Body of pancreas (tissue), 4 donors: ENCODE measurements at regions not wholly inside any gene's neighbourhood (a gene's known extent, or its start where the extent isn't known, plus 50 kb on each side); places are given as distances from the start of the nearest gene placed in this dataset.

ENCODE experiments used
- ATAC-seq: fragments of 150-250 bp; one replicate; pipeline ENCODE4 v1.9.1; 2016
- DNase-seq, 4 donors: peaks; one replicate each; pipeline ENCODE4 v3.0.0-alpha.2; 2019
- H3K27ac ChIP-seq, 4 donors: fragments of 200-600 bp; sonication (generic); 1 replicate in 3 of 4; 2 replicates in 1 of 4; pipeline versions ENCODE4 v1.5.1 to v1.6.1; 2016 to 2019; ENCODE audit warnings: mild to moderate bottlenecking in 1 of 4, mixed read lengths in 1 of 4, moderate library complexity in 1 of 4
- H3K27me3 ChIP-seq, 2 donors: fragments of 200-600 bp; sonication (generic); one replicate each; pipeline ENCODE4 v1.6.0; 2016; ENCODE audit warnings: mild to moderate bottlenecking in 1 of 2
- H3K36me3 ChIP-seq, 2 donors: fragments of 200-600 bp; sonication (generic); replicated peaks in 1 of 2; 2 replicates each; pipeline ENCODE4 v1.5.1; 2016; ENCODE audit warnings: low read depth in 2 of 2; ENCODE audit not compliant: insufficient read depth in 1 of 2
- H3K4me1 ChIP-seq: fragments of 200-600 bp; sonication (generic); one replicate; pipeline ENCODE4 v1.6.0; 2016
- H3K4me3 ChIP-seq, 2 donors: fragments of 200-600 bp; sonication (generic); 1 replicate in 1 of 2; 2 replicates in 1 of 2; pipeline ENCODE4 v1.5.1; 2016 to 2019
- H3K9me3 ChIP-seq, 3 donors: fragments of 200-600 bp; sonication (generic); 1 replicate in 2 of 3; 2 replicates in 1 of 3; pipeline ENCODE4 v1.5.1; 2016
- POLR2A ChIP-seq, 3 donors: fragments of 450-650 bp; IDR thresholded peaks; one replicate each; pipeline ENCODE4 v1.6.1; 2016; ENCODE audit warnings: antibody characterized with exemption in 3 of 3, mild to moderate bottlenecking in 2 of 3
- WGBS, 2 donors: methylation state at CpG; one replicate each; pipeline ENCODE4 v1.1.5; 2017; 5-methylcytosine and 5-hydroxymethylcytosine counted together
- intact Hi-C: fragments of 100-400 bp; cut with DNase I; formaldehyde crosslinking; loops from one replicate; pipeline ENCODE4 v1.15.1; 2023
- TF ChIP-seq, protein P1 (sequence below), 7 experiments: fragments of 450-650 bp in 4 of 7; fragments of 200-600 bp in 3 of 7; sonication (generic) in 3 of 7; IDR thresholded peaks; one replicate each; pipeline ENCODE4 v1.5.1; 2016 to 2019; ENCODE audit warnings: antibody characterized with exemption in 7 of 7

DNA sequence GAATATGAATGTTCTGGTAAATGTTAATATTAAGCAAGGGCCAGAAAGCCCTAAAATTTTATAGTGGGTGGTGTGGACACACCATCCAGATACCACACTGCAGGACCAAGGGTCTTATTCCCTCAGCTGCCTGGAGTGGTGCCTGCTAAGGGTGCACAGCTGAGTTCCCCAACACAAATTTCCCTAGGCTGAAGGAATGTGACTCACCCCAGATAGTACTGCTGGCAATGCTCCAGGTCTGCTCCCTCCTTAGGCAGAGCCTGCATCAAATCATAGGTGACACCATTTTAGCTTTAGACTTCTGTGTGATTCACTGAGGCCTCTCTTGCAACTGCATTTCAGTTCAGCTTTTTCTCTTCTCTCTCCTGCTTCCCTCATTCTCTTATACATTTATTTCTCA lies 321.1 kb downstream of the SATB2 start:
- Histone ChIP-seq H3K4me1 (no peaks in the 10 kb centered on the region), H3K27ac (no peak overlapping the region), H3K4me3 (no peak overlapping the region), H3K9me3 (no peaks in the 10 kb centered on the region), H3K36me3 (no peaks in the 10 kb centered on the region), H3K27me3 (no peaks in the 10 kb centered on the region)
- ATAC-seq, result no peak
- no peak for DNase-seq
- no peak for TF ChIP-seq POLR2A (IDR thresholded peaks at IDR 0.05)
- TF ChIP-seq, protein P1, sequence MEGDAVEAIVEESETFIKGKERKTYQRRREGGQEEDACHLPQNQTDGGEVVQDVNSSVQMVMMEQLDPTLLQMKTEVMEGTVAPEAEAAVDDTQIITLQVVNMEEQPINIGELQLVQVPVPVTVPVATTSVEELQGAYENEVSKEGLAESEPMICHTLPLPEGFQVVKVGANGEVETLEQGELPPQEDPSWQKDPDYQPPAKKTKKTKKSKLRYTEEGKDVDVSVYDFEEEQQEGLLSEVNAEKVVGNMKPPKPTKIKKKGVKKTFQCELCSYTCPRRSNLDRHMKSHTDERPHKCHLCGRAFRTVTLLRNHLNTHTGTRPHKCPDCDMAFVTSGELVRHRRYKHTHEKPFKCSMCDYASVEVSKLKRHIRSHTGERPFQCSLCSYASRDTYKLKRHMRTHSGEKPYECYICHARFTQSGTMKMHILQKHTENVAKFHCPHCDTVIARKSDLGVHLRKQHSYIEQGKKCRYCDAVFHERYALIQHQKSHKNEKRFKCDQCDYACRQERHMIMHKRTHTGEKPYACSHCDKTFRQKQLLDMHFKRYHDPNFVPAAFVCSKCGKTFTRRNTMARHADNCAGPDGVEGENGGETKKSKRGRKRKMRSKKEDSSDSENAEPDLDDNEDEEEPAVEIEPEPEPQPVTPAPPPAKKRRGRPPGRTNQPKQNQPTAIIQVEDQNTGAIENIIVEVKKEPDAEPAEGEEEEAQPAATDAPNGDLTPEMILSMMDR (IDR thresholded peaks at IDR 0.05), result no peak
- intact Hi-C loops, result no loop called here

DNA sequence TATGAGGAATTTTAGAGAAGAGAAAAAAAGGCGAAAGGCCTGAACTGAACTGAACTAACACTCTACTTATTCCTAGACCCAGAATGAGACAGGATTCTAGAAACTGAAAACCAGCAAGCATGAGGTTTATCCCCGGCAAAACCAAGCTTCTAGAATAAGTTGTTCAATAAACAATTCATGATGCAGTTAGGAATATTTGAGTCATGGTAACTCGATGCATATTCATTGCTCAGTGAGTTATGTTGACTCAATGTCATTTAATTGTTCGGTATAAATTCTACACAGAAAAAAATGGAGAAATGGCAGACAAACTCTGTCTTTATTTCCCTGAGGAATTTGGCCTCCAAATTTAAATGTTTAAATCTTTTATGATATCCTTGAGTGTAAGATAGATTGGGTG lies 321.5 kb downstream of the SATB2 start:
- Histone ChIP-seq H3K4me1 (no peaks in the 10 kb centered on the region), H3K27ac (no peak overlapping the region), H3K4me3 (no peak overlapping the region), H3K27me3 (no peaks in the 10 kb centered on the region), H3K9me3 (no peaks in the 10 kb centered on the region), H3K36me3 (no peaks in the 10 kb centered on the region)
- 80 to 87% methylated on average over 4 of the region's 4 CpGs for WGBS, 2 donors
- intact Hi-C loops, result no loop called here
- no peak for ATAC-seq
- no peak for DNase-seq
- TF ChIP-seq, protein P1 (IDR thresholded peaks at IDR 0.05), result no peak
- no peak for TF ChIP-seq POLR2A (IDR thresholded peaks at IDR 0.05)

DNA sequence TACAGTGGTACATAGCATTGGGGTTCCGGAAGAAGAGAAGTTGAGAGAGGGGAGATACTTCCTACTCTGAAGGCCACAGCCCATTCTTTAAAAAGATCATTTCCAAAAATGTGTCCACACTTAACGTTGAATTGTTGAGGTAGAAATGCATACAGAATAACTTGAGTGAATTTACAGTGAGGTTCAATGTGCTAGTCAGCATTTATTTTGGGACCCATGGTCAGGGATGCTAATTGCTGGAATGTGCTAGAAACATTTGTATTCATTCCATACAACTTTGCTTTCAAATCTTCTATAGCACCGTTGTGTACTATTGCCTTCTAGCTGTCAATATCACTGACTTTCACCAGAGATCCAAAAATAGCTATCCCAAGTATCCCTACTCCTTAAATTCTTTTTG lies 325.9 kb downstream of the SATB2 start:
- H3K4me1 ChIP-seq, result no peaks in the 10 kb centered on the region
- WGBS, 2 donors, result 46 to 50% methylated on average over 3 of the region's 3 CpGs
- no peak overlapping the region for H3K27ac ChIP-seq
- ATAC-seq (no peak), DNase-seq (no peak)
- no peaks in the 10 kb centered on the region for H3K27me3 ChIP-seq
- H3K36me3 ChIP-seq, result no peaks in the 10 kb centered on the region
- H3K4me3 ChIP-seq, result no peak overlapping the region
- H3K9me3 ChIP-seq, result no peaks in the 10 kb centered on the region
- no peak for TF ChIP-seq POLR2A (IDR thresholded peaks at IDR 0.05)
- TF ChIP-seq, protein P1 (IDR thresholded peaks at IDR 0.05), result no peak
- intact Hi-C loops, result no loop called here

DNA sequence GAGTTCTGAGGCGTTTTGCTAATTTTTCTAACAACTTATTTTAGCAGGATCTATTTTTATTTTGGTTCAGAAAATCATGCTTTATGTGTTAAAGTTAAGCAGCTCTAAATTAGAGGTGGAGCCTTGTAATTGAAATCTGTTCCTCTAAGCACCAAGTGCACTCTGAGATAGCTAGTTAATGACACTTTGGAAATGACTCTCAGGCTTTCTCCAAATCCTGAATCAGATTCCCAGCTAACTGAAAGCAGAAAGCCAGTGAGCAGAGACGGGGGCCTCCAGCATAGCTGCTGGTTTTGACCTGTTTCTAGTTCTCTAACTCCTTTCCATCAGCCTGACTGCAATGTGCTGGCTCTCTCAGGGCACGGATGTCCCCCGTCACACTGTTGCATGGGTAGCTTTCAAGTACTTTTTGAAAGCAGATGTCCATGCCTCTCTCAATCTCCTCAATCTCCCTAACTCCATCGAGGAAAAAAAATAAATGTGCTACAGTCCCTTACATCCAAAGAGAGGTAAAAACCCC lies 326.5 kb downstream of the SATB2 start:
- Histone ChIP-seq H3K27me3 (no peaks in the 10 kb centered on the region), H3K9me3 (no peaks in the 10 kb centered on the region), H3K36me3 (no peaks in the 10 kb centered on the region), H3K27ac (no peak overlapping the region), H3K4me3 (no peak overlapping the region), H3K4me1 (no peaks in the 10 kb centered on the region)
- 54 to 59% methylated on average over 5 of the region's 5 CpGs for WGBS, 2 donors
- TF ChIP-seq, protein P1 (IDR thresholded peaks at IDR 0.05), result no peak
- no peak for TF ChIP-seq POLR2A (IDR thresholded peaks at IDR 0.05)
- intact Hi-C loops, result no loop called here
- no peak for DNase-seq
- no peak for ATAC-seq

DNA sequence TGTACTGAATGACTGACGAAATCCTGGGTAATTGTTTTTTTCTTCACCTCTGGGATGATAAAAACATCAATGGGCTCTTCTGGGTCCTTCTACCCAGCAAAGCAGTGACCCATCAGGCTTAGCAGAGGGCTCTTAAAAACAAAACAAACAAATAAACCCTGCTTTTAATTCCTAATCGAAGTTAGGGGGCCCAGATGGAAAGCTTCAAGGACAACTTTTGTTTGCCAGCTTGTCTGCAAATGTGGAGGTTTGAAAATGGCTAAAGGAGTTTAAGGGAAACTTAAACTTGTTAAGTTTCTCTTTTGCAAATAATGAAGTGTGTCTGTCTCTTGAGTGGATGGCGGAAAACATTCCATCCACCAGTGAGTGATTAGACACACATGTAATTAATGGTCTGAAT lies 327.2 kb downstream of the SATB2 start:
- H3K27me3 ChIP-seq, result no peaks in the 10 kb centered on the region
- intact Hi-C loops, result no loop called here
- DNase-seq, result no peak

More for the DNA sequence above, 327.2 kb downstream of the SATB2 start:
- 33 to 42% methylated on average over 3 of the region's 3 CpGs for WGBS, 2 donors
- H3K4me3 ChIP-seq, result no peak overlapping the region
- no peak overlapping the region for H3K27ac ChIP-seq
- no peaks in the 10 kb centered on the region for H3K4me1 ChIP-seq
- no peak for ATAC-seq
- no peaks in the 10 kb centered on the region for H3K36me3 ChIP-seq
- TF ChIP-seq, protein P1 (IDR thresholded peaks at IDR 0.05), result no peak
- TF ChIP-seq POLR2A (IDR thresholded peaks at IDR 0.05), result no peak
- no peaks in the 10 kb centered on the region for H3K9me3 ChIP-seq
